Hematopoietic multipotent progenitor cell treated with erythropoietin and hydrocortisone succinate and interleukin-3 and kit ligand, for 6 days (in vitro differentiated cells): ENCODE measurements at regions not wholly inside any gene's neighbourhood (a gene's known extent, or its start where the extent isn't known, plus 50 kb on each side); places are given as distances from the start of the nearest gene placed in this dataset.

Experiments
- DNase-seq: peaks from one replicate; pipeline ENCODE4 v3.0.0-alpha.2; 2015

DNA sequence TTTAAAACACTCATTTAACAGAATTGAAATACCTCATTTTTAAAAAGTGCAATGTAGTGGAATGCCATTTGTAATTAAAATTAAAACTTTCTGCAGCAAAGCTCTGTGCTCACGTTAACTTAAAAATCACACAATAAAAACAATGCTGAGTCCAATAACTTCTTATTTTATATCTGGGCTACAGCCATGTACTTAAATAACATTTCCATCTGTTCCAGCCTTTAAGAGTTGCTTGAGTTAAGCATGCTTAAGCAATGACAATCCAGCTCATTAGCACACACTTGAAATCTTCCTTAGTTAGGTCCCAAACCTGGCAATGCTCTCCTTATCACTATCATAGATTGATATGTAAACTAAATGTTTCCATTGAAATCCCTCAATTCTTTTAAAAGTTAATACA lies 132.3 kb upstream of the CDH12 start:
- no peak for DNase-seq

DNA sequence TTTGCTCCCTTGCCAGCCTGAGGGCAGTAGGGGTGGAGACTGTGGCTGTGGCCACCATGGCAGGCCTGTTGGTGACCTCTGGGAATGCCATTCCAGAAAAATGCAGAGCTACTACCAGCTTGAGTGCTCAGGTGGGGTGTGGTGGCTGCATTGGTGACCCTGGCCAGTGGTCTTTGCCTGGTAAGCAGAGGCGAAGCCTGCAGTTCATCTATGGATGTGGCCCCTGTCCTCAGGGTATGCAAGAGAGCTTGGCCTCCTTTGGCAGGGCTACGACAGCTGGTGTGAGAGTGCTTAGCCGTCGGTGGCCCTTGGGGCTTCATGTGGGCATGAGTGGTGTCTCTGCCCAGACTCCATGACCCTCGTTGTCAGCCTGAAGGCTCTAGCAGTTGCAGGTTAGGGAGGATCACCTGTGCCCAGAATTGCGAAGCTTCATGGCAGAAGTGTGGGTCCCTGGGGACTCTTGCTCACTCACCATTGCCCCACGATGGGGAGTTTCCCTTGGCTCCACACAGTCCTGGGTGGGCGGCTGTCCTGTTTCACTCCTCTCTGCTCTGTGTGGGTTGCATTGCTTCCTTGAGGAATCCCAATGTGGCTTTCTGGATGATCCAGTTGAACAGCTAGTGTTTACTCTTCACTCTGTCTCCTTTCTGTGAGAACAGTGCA lies 117.9 kb upstream of the CDH12 start:
- DNase-seq, result no peak

- DNase-seq, result no peak
These were observed 117.3 kb upstream of the CDH12 start for GRCh38 chr5:22970491-22970890.

- no peak for DNase-seq
These were observed 115.2 kb upstream of the CDH12 start for GRCh38 chr5:22968386-22968785.

GRCh38 chr5:22965960-22966359 lies 112.8 kb upstream of the CDH12 start:
- no peak for DNase-seq

DNA sequence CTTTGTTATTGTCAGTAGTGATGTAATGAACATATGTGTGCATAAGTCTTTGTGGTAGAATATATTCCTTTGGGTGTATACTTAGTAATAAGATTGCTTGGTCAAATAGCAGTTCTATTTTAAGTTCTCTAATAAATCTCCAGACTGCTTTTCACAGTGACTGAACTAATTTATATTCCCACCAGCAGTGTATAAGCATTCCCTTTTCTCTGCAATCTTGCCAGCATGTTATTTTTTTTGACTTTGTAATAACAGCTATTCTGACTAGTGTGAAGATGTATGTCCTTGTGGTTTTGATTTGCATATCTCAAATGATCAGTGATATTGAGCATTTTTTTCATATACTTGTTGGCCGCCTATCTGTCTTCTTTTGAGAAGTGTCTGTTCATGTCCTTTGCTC lies 111.5 kb upstream of the CDH12 start:
- no peak for DNase-seq

DNA sequence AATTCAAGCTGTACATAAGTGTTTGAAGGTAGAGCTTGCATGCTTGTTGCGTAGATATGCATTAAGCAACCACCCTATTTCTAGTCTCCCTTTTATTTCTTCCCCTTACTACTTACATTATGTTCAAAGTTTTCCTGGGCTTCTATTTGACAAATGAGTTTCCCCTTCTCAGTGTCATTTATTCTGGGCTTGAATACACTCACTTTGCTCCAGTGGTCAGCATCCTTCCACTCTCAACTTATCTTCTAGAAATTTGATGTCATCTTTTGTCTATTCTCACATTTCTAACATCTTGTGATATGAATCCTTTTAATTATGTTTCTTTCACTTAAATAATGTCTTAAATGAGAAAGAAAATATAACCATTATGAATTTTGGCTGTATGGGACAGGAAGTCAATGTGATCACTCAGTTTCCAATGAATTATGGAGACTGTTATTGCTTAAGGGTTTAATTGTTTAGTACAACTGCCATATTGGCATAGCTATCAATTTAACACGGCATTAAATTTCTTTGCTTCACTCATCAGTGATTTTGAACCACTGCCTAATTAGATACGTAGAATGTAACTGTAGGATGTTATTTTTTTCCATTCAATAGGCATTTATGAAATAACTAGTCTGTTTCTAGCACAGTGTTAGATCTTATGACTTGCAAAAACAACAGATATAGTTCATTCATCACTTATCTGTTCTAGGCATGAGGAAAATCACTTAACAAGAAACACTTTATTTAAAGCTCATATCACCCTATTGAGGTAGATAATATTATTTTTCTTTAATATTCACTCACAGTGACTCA lies 105.5 kb upstream of the CDH12 start:
- no peak for DNase-seq

DNA sequence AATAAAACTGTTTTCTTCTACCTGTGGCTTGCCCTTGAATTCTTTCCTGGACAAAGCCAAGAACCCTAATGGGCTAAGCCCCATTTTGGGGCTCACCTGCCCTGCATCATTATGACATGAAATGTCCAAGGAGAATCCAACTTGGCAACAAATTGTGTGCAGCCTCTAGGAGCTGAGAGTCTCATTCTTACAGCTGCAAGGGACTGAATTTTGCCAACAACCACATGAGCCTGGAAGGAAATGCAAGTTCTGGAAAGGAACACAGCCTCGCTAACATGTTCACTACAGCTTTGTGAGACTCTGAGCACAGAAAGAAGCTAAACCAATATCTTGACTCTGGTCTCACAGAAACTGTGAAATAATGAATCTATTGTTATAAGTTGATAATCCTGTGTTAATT lies 94.8 kb upstream of the CDH12 start:
- DNase-seq, result no peak

DNA sequence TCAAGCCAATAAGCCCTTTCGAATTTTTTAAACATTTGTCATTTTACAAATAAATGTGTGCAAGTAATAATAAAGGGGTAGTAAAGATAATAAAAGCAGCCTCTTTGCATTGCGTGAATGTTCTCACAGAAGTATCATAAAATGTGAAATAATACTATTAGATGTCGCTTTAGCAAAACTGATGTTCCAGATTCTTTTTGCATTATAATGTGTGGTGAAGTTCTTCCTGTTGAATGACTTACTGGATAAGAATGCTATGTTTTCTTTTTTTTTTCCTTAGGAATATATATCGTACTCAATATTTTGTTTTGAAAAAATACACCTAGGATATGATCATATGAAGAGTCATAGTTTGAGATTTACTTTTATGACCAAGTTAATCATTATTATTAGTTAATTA lies 85.2 kb upstream of the CDH12 start:
- DNase-seq, result no peak

- no peak for DNase-seq
These were observed 75.8 kb upstream of the CDH12 start for GRCh38 chr5:22928821-22929482.

GRCh38 chr5:22926574-22926973 lies 73.4 kb upstream of the CDH12 start:
- DNase-seq, result no peak

- DNase-seq, result no peak
These were observed 65.4 kb upstream of the CDH12 start for GRCh38 chr5:22918511-22918910.

- no peak for DNase-seq
These were observed 63.2 kb upstream of the CDH12 start for GRCh38 chr5:22916393-22916792.

- DNase-seq, result no peak
These were observed 57.9 kb upstream of the CDH12 start for GRCh38 chr5:22911019-22911418.

DNA sequence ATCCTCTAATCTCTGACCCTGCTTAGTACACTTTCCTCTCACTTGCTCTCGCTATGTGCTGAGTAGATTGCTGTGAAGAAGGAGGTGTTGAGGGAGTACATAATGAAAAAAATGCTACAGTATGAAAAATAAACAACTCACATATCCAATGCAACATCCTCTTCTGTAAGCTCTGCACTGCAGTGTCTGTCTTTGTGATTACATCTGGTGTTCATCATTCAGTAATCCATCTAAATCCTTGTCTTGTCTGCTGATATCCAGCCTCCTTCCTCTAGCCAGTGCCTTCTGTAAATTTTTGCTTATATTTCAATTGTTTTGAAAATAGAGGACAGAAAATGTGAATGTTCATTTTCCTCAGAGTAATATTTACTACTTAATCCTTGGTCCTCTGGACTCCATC lies 57.4 kb upstream of the CDH12 start:
- no peak for DNase-seq

DNA sequence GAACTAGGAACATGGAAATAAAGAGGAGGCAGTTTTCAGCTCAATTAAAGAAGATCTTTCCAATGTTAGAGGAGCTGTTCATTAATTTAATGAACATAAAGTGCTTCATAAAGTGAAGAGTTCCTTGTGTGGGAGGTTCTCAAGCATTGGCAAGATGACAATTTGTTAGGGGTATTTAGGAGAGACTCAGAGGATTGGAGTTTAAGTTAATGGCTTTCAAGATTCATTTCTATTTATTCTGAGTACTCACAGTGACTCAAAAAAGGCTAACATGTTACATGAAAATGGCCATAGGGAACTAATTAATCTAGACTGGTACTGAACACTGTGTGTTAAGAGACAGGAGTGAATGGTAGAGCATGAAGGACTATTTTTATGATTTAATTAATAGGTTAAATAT lies 55.4 kb upstream of the CDH12 start:
- no peak for DNase-seq

- DNase-seq, result no peak
These were observed 55.0 kb upstream of the CDH12 start for GRCh38 chr5:22908129-22908528.
